ENCODE measurements at regions not wholly inside any gene's neighbourhood (a gene's known extent, or its start where the extent isn't known, plus 50 kb on each side); places are given as distances from the start of the nearest gene placed in this dataset.

DNA sequence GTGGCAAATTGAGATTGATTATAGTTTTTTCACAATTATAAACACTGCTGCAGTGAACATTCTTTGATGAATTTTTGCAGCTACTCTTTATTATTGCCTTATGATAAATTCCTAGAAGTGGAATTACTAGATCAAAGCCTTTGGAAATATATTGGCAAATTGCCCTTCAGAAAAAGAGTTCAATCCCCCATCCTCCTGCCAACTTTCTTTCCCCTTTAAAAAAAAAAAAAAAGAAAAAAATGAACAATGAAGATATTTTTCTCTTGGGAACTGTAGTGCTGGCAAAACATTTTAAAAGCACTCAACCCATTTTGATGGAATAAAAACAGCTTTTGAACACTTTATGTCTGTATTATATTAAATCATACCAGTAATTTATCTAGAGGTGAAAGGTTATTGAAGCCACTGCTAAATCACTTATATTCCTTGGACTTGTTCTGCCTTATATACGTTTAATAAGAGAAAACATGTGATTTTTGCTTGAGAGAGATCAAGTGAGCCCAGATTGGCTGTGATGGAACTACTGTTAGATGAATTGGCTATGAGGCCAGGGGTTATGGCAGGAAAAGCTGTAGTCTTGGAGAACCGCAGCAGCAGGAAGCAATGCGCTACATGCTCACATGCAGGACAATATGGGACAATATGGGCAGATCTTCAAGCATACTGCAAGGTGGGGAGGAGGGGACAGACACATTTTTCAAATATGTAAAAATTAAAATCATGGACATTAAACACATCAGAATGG, 212.8 kb upstream of the C2CD4B start:
- no peak for DNase-seq (ENCODE audit: low read depth in 4 of 6, low spot score in 6 of 6)
- H3K27me3 ChIP-seq (ENCODE audit: control insufficient read depth, insufficient read depth, low read length) = no peaks in the 10 kb centered on the region
- no peak overlapping the region for H3K4me3 ChIP-seq (ENCODE audit: low read depth, low read length)
- H3K9me3 ChIP-seq (ENCODE audit: control insufficient read depth, insufficient read depth, low read length) = no peaks in the 10 kb centered on the region
- H3K4me1 ChIP-seq (ENCODE audit: control insufficient read depth, insufficient read depth, low read length) = no peaks in the 10 kb centered on the region
- no peaks in the 10 kb centered on the region for H3K36me3 ChIP-seq (ENCODE audit: control insufficient read depth, insufficient read depth, low read length)
- 71% methylated on average over 2 of the region's 3 CpGs for WGBS (ENCODE audit: insufficient coverage)
- no peak overlapping the region for H3K27ac ChIP-seq (ENCODE audit: low read depth, low read length)

DNA sequence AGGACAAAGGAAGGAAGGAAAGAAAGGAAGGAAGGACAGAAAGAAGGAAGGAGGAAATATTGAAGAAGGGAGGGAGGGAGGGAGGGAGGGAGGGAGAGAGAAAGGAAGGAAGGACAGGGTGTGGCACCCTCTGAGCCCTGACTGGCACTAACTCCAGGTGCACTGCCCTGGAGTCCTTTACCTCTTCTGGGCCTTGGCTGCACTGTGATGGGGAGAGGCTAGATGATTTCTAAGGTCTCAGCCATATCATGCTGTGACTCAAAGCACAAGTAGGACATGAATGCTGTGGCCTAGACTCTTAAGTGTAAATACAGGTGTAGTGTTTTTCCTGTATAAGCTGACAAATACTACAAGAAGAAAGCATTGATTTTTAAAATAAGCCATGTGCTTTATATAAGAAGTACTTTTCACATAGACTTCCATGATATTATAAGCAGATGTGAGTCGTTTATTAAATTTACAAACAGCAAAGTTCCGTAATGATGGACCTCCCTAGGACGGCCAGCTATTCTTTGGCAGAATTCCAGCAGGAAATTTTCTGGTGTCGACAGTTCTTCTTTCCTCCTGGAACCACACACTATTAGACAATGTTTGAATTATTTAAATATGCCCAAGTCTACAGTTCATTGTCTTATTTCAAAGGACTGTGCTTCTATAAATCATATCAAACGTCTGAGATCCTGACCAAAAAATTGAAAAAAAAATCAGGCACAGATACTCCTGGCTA, 213.8 kb upstream of the C2CD4B start:
- Histone ChIP-seq H3K27ac (ENCODE audit: low read depth, low read length) (no peak overlapping the region), H3K4me3 (ENCODE audit: low read depth, low read length) (no peak overlapping the region), H3K36me3 (ENCODE audit: control insufficient read depth, insufficient read depth, low read length) (no peaks in the 10 kb centered on the region), H3K27me3 (ENCODE audit: control insufficient read depth, insufficient read depth, low read length) (no peaks in the 10 kb centered on the region), H3K4me1 (ENCODE audit: control insufficient read depth, insufficient read depth, low read length) (no peaks in the 10 kb centered on the region), H3K9me3 (ENCODE audit: control insufficient read depth, insufficient read depth, low read length) (no peaks in the 10 kb centered on the region)
- no peak for DNase-seq (ENCODE audit: low read depth in 4 of 6, low spot score in 6 of 6)
- no CpG with 5 or more reads among the region's 5 CpGs for WGBS (ENCODE audit: insufficient coverage)

GRCh38 chr15:62380011-62380410, 214.9 kb upstream of the C2CD4B start:
- 93% methylated on average over 4 of the region's 4 CpGs for WGBS (ENCODE audit: insufficient coverage)
- Histone ChIP-seq H3K4me1 (ENCODE audit: control insufficient read depth, insufficient read depth, low read length) (no peaks in the 10 kb centered on the region), H3K27me3 (ENCODE audit: control insufficient read depth, insufficient read depth, low read length) (no peaks in the 10 kb centered on the region), H3K4me3 (ENCODE audit: low read depth, low read length) (no peak overlapping the region), H3K27ac (ENCODE audit: low read depth, low read length) (no peak overlapping the region), H3K9me3 (ENCODE audit: control insufficient read depth, insufficient read depth, low read length) (no peaks in the 10 kb centered on the region), H3K36me3 (ENCODE audit: control insufficient read depth, insufficient read depth, low read length) (no peaks in the 10 kb centered on the region)
- DNase-seq (ENCODE audit: low read depth in 4 of 6, low spot score in 6 of 6) = no peak

GRCh38 chr15:62382046-62382445, 217.0 kb upstream of the C2CD4B start:
- Histone ChIP-seq H3K4me3 (ENCODE audit: low read depth, low read length) (no peak overlapping the region), H3K9me3 (ENCODE audit: control insufficient read depth, insufficient read depth, low read length) (no peaks in the 10 kb centered on the region), H3K27me3 (ENCODE audit: control insufficient read depth, insufficient read depth, low read length) (no peaks in the 10 kb centered on the region), H3K4me1 (ENCODE audit: control insufficient read depth, insufficient read depth, low read length) (no peaks in the 10 kb centered on the region), H3K36me3 (ENCODE audit: control insufficient read depth, insufficient read depth, low read length) (no peaks in the 10 kb centered on the region), H3K27ac (ENCODE audit: low read depth, low read length) (no peak overlapping the region)
- no CpG with 5 or more reads among the region's 1 CpG for WGBS (ENCODE audit: insufficient coverage)
- no peak for DNase-seq (ENCODE audit: low read depth in 4 of 6, low spot score in 6 of 6)

DNA sequence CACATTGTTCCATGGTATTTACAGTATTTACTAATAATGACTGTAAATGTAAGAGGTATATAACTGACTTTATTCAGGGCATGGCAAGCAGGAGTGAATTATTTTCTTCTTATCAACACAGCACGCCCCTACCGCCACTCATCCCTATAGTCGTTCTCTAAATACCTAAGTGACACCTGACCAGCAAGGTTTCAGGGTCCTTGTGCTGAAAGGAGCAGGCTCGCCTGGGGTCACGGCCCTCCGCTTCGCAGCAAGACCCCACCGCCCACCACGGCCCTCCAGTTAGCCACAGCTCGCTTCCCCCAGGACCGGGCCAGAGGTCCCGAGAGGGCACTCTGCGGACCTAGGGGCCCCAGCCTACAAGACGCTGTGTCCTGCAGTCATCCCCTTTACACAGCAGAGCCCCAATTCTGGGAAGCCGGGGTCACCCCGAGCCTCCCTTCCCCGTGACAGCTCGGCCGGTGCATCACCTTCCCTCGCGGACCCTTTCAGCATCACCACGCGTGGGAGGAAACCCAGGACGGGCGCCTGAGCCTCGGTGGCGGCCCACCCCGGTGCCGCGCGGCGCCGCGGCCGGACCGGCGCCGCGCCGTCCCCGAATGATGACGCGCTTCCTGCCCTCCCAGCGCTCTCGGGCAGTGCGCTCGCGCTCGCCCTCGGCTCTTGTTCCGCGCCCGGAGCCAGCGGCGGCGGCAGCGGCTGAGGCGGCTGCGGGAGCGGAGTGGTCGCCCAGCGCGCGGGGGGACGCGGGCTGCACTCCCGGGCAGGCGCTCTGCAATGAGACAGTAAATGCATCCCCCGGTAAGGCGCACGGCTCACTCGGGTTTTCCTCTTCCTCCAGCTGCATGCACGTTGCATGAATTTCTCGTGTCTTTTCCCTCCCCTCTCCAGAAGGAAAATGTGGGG, 225.1 kb upstream of the C2CD4B start, which contains the start of gene TLN2:
Gene TLN2 (plus strand): TSS at position 666 of the 906 bp plus-strand sequence.
- under 1% methylated on average over 72 of the region's 74 CpGs for WGBS (ENCODE audit: insufficient coverage)
- Histone ChIP-seq H3K27me3 (ENCODE audit: control insufficient read depth, insufficient read depth, low read length) (no peaks in the 10 kb centered on the region), H3K9me3 (ENCODE audit: control insufficient read depth, insufficient read depth, low read length) (no peaks in the 10 kb centered on the region), H3K36me3 (ENCODE audit: control insufficient read depth, insufficient read depth, low read length) (no peaks in the 10 kb centered on the region), H3K4me3 (ENCODE audit: low read depth, low read length) (peak within 1 kb of the TSS; percentile 95), H3K4me1 (ENCODE audit: control insufficient read depth, insufficient read depth, low read length) (peaks cover 16% of the 10 kb centered on the region), H3K27ac (ENCODE audit: low read depth, low read length) (peak within 1 kb of the TSS; percentile 85)
- DNase-seq (ENCODE audit: low read depth in 4 of 6, low spot score in 6 of 6) = peak; percentile 70 to 94 (median 78)

DNA sequence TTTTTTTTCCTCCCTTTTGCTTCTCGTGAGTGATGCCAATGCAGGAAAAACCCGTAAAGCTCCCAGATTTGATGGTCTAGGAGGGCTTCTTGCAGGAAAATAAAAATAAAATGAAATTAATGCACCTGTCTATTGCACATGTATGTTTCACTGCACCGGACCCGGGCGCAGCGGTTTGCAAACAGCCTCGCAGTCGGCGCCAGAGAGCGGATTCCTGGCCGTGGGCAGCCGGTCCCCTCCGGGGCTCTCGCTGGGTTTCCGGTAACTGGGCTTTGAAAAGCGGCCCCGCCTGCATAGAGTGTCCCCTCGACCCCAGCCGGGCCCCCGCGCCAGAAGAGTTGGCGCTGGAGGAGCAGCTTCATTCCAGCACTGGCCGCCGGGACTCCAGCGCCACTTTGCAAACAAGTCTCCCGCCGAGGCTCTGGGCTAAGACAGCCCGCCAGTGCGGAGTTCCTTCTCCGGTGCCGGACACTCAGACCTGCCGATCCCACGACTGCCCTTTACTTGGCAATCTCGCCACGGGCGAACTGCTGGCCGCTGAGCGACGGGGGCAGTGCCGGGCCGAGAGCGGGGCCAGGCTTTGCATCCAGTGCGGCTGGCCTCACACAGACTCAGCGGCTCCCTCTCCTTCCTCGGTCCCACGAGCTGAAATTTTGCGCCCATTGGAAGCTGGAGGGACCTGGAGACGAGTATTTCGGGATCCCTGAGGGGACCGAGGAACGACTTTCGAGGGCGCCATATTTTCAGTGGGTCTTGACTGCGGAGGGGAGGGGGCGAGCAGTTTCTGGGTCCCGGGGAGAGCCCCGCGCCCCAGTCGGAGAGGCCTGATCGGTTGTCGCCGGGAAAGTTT, 225.9 kb upstream of the C2CD4B start:
- WGBS (ENCODE audit: insufficient coverage) = under 1% methylated on average over 61 of the region's 62 CpGs
- H3K27ac ChIP-seq (ENCODE audit: low read depth, low read length) = peak overlapping the region; percentile 85

DNA sequence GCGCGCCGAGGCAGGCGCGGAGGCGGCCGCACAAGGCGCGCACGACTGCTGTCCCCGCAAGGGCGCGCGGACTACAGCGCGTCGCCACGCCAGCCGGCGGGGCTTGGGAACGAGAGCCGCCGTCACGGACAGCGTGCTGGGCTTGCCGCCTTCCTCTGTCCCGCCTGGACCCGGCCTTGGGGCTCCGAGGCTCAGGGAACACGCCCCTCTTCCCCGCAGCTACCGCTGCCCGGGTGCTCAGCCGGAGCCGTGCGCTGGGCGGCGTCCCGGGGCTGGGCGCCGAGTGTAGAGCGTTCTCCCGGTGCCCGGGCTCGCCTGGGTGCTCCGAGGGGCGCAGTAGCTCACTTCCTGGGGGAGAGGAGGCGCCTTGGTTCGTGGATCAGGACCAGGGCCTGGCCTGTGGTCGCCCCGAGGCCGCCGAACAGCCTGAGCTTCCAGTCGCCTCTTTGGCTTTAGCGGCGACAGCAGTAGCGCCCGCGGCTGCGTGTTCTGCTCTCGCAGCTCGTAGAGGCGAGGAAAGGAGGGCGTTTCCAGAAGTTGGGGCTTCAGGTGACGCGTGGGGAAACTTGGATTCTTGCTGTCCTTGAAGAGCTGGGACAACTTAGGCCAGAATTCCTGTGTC, 226.7 kb upstream of the C2CD4B start:
- DNase-seq (ENCODE audit: low read depth in 4 of 6, low spot score in 6 of 6) = peak in 4 of 6 donors; percentile 28 to 83 (median 58)
- Histone ChIP-seq H3K9me3 (ENCODE audit: control insufficient read depth, insufficient read depth, low read length) (no peaks in the 10 kb centered on the region), H3K27ac (ENCODE audit: low read depth, low read length) (peak overlapping the region; percentile 52), H3K4me1 (ENCODE audit: control insufficient read depth, insufficient read depth, low read length) (peaks cover 16% of the 10 kb centered on the region), H3K27me3 (ENCODE audit: control insufficient read depth, insufficient read depth, low read length) (no peaks in the 10 kb centered on the region), H3K4me3 (ENCODE audit: low read depth, low read length) (peak overlapping the region; percentile 95), H3K36me3 (ENCODE audit: control insufficient read depth, insufficient read depth, low read length) (no peaks in the 10 kb centered on the region)
- 0% methylated on average over 66 of the region's 66 CpGs for WGBS (ENCODE audit: insufficient coverage)

More for the DNA sequence above, 225.9 kb upstream of the C2CD4B start:
- Histone ChIP-seq H3K27me3 (ENCODE audit: control insufficient read depth, insufficient read depth, low read length) (no peaks in the 10 kb centered on the region), H3K36me3 (ENCODE audit: control insufficient read depth, insufficient read depth, low read length) (no peaks in the 10 kb centered on the region), H3K9me3 (ENCODE audit: control insufficient read depth, insufficient read depth, low read length) (no peaks in the 10 kb centered on the region), H3K4me1 (ENCODE audit: control insufficient read depth, insufficient read depth, low read length) (peaks cover 16% of the 10 kb centered on the region), H3K4me3 (ENCODE audit: low read depth, low read length) (peak overlapping the region; percentile 95)
- DNase-seq (ENCODE audit: low read depth in 4 of 6, low spot score in 6 of 6) = peak in 5 of 6 donors; percentile 36 to 78 (median 48)

DNA sequence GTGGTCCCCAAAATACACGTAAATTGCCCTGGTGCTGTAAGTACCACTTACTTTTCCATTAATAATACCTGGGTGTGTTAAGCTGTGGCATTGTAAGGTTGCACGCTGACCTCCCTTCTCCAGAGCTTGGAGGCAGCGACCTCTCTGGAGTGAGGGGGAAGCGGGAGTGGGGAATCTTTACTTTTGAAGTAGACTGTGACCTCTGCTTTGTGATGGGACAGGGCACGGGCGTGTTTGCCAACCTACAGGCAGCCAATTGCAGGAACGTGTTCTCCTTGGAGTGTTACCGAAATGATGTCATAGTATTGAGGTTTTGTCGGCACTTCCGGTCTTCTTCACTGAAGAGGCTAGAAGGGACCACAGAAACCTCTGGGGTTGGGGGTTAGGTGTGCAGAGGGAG, 227.3 kb upstream of the C2CD4B start:
- peak overlapping the region; percentile 95 for H3K4me3 ChIP-seq (ENCODE audit: low read depth, low read length)
- 27% methylated on average over 7 of the region's 10 CpGs for WGBS (ENCODE audit: insufficient coverage)
- H3K27me3 ChIP-seq (ENCODE audit: control insufficient read depth, insufficient read depth, low read length) = no peaks in the 10 kb centered on the region
- H3K9me3 ChIP-seq (ENCODE audit: control insufficient read depth, insufficient read depth, low read length) = no peaks in the 10 kb centered on the region
- peaks cover 16% of the 10 kb centered on the region for H3K4me1 ChIP-seq (ENCODE audit: control insufficient read depth, insufficient read depth, low read length)
- H3K36me3 ChIP-seq (ENCODE audit: control insufficient read depth, insufficient read depth, low read length) = no peaks in the 10 kb centered on the region
- peak in 2 of 6 donors; percentile 25 to 30 for DNase-seq (ENCODE audit: low read depth in 4 of 6, low spot score in 6 of 6)
- no peak overlapping the region for H3K27ac ChIP-seq (ENCODE audit: low read depth, low read length)
